Activated CD4-positive, alpha-beta T cell treated with anti-CD3 and anti-CD28 coated beads for 36 hours (primary cell): ENCODE measurements at regions not wholly inside any gene's neighbourhood (a gene's known extent, or its start where the extent isn't known, plus 50 kb on each side); places are given as distances from the start of the nearest gene placed in this dataset.
"Not testable (repeated sequence)": the region's sequence is repeated elsewhere in the genome, so short reads cannot be mapped to it uniquely, and the experiment has no call there.

Experiments
- ATAC-seq: fragments of 200-7000 bp; cut with Tn5 transposase; one replicate; pipeline ENCODE4 v1.10.0; 2021; ENCODE audit warnings: mild to moderate bottlenecking, moderate library complexity
- CTCF ChIA-PET: fragments of 350-600 bp; sonication (Branson Sonifier 250); formaldehyde crosslinking; loops from one replicate; lab custom pipeline; 2021; ENCODE audit warnings: antibody characterized with exemption; lab: Charles Lee
- POLR2A ChIA-PET: fragments of 350-600 bp; sonication (Branson Sonifier 250); formaldehyde crosslinking; loops from one replicate; lab custom pipeline; 2021; ENCODE audit warnings: antibody characterized with exemption, inconsistent platforms; lab: Charles Lee
- DNase-seq: peaks from one replicate; pipeline ENCODE4 v3.0.0-alpha.2; 2020
- H3K27ac Mint-ChIP-seq: one replicate; pipeline ENCODE4 v1.8.0; 2021; ENCODE audit warnings: mixed read lengths
- H3K27me3 Mint-ChIP-seq: one replicate; pipeline ENCODE4 v1.8.0; 2021; ENCODE audit warnings: mixed read lengths
- H3K36me3 Mint-ChIP-seq: one replicate; pipeline ENCODE4 v1.8.0; 2021; ENCODE audit warnings: low read depth, mixed read lengths
- H3K4me1 Mint-ChIP-seq: one replicate; pipeline ENCODE4 v1.8.0; 2021; ENCODE audit warnings: mixed read lengths
- H3K4me3 Mint-ChIP-seq: one replicate; pipeline ENCODE4 v1.8.0; 2021; ENCODE audit warnings: mild to moderate bottlenecking, moderate library complexity, mixed read lengths
- H3K9me3 Mint-ChIP-seq: one replicate; pipeline ENCODE4 v1.8.0; 2021; ENCODE audit warnings: low read depth, mixed read lengths
- intact Hi-C, 2 experiments: fragments of 100-400 bp; cut with DNase I in 1 of 2; cut with micrococcal nuclease in 1 of 2; formaldehyde crosslinking; loops; one replicate each; pipeline versions ENCODE4 v1.14.2 to v1.15.1; 2022 to 2024; cut with DNase I, micrococcal nuclease

GRCh38 chr18:60082282-60082681 is 182.5 kb downstream of the PMAIP1 start:
- intact Hi-C loops: no loop called here
- no peaks in the 10 kb centered on the region for H3K9me3 Mint-ChIP-seq
- H3K4me3 Mint-ChIP-seq: no peak overlapping the region
- no peaks in the 10 kb centered on the region for H3K36me3 Mint-ChIP-seq
- no peaks in the 10 kb centered on the region for H3K27me3 Mint-ChIP-seq
- no peak for DNase-seq
- ATAC-seq: no peak
- H3K27ac Mint-ChIP-seq: no peak overlapping the region
- ChIA-PET CTCF (no interaction called here), POLR2A (no interaction called here)
- H3K4me1 Mint-ChIP-seq: no peaks in the 10 kb centered on the region

GRCh38 chr18:60075477-60075876 is 175.7 kb downstream of the PMAIP1 start:
- H3K4me1 Mint-ChIP-seq: no peaks in the 10 kb centered on the region
- H3K27me3 Mint-ChIP-seq: no peaks in the 10 kb centered on the region
- H3K9me3 Mint-ChIP-seq: peaks cover 4% of the 10 kb centered on the region
- intact Hi-C loops: no loop called here
- DNase-seq (no peak), ATAC-seq (no peak)
- POLR2A ChIA-PET: no interaction called here
- H3K36me3 Mint-ChIP-seq: no peaks in the 10 kb centered on the region
- no peak overlapping the region for H3K27ac Mint-ChIP-seq
- H3K4me3 Mint-ChIP-seq: no peak overlapping the region
- CTCF ChIA-PET: interaction anchor here (0.5 to 0.8 kb wide), 2 partner anchors 13 to 544 kb away, joined by 3 read pairs; no protein-coding TSS in a partner anchor

GRCh38 chr18:60070631-60071030 is 170.8 kb downstream of the PMAIP1 start:
- Mint-ChIP-seq H3K27ac (no peak overlapping the region), H3K9me3 (no peaks in the 10 kb centered on the region), H3K4me1 (no peaks in the 10 kb centered on the region), H3K27me3 (no peaks in the 10 kb centered on the region), H3K4me3 (no peak overlapping the region), H3K36me3 (no peaks in the 10 kb centered on the region)
- ATAC-seq: no peak
- ChIA-PET CTCF (no interaction called here), POLR2A (no interaction called here)
- DNase-seq: no peak
- intact Hi-C loops: no loop called here

GRCh38 chr18:60069145-60069544 is 169.3 kb downstream of the PMAIP1 start:
- ATAC-seq (no peak), DNase-seq (no peak)
- Mint-ChIP-seq H3K27me3 (peaks cover 2% of the 10 kb centered on the region), H3K9me3 (no peaks in the 10 kb centered on the region), H3K36me3 (no peaks in the 10 kb centered on the region), H3K27ac (no peak overlapping the region), H3K4me3 (no peak overlapping the region), H3K4me1 (no peaks in the 10 kb centered on the region)
- CTCF ChIA-PET: no interaction called here
- intact Hi-C loops: no loop called here
- POLR2A ChIA-PET: no interaction called here

GRCh38 chr18:60067426-60068210 is 167.8 kb downstream of the PMAIP1 start:
- CTCF ChIA-PET: interaction anchor here (0.6 to 0.7 kb wide), 2 partner anchors 83 to 231 kb away, joined by 3 to 5 read pairs; no protein-coding TSS in a partner anchor
- no peak overlapping the region for H3K27ac Mint-ChIP-seq
- H3K36me3 Mint-ChIP-seq: no peaks in the 10 kb centered on the region
- POLR2A ChIA-PET: no interaction called here
- intact Hi-C loops: no loop called here
- H3K27me3 Mint-ChIP-seq: peaks cover 2% of the 10 kb centered on the region
- no peak overlapping the region for H3K4me3 Mint-ChIP-seq
- ATAC-seq (no peak), DNase-seq (no peak)
- H3K9me3 Mint-ChIP-seq: no peaks in the 10 kb centered on the region
- no peaks in the 10 kb centered on the region for H3K4me1 Mint-ChIP-seq

- DNase-seq (no peak), ATAC-seq (no peak)
- H3K4me3 Mint-ChIP-seq: no peak overlapping the region
- intact Hi-C loops: no loop called here
- no peaks in the 10 kb centered on the region for H3K36me3 Mint-ChIP-seq
- no peaks in the 10 kb centered on the region for H3K9me3 Mint-ChIP-seq
- ChIA-PET CTCF (no interaction called here), POLR2A (no interaction called here)
- H3K27me3 Mint-ChIP-seq: peaks cover 6% of the 10 kb centered on the region
- no peaks in the 10 kb centered on the region for H3K4me1 Mint-ChIP-seq
- no peak overlapping the region for H3K27ac Mint-ChIP-seq
Measured at GRCh38 chr18:60066219-60066975, 166.6 kb downstream of the PMAIP1 start.

- DNase-seq (no peak), ATAC-seq (no peak)
- ChIA-PET CTCF (no interaction called here), POLR2A (no interaction called here)
- no peak overlapping the region for H3K27ac Mint-ChIP-seq
- intact Hi-C loops: no loop called here
- H3K4me1 Mint-ChIP-seq: no peaks in the 10 kb centered on the region
- H3K4me3 Mint-ChIP-seq: no peak overlapping the region
- H3K27me3 Mint-ChIP-seq: peaks cover 6% of the 10 kb centered on the region
- H3K9me3 Mint-ChIP-seq: no peaks in the 10 kb centered on the region
- no peaks in the 10 kb centered on the region for H3K36me3 Mint-ChIP-seq
Measured at GRCh38 chr18:60064271-60064670, 164.5 kb downstream of the PMAIP1 start.

GRCh38 chr18:60062831-60063230 is 163.0 kb downstream of the PMAIP1 start:
- H3K9me3 Mint-ChIP-seq, H3K27ac Mint-ChIP-seq, POLR2A ChIA-PET, ATAC-seq, DNase-seq, H3K4me3 Mint-ChIP-seq, H3K36me3 Mint-ChIP-seq, H3K4me1 Mint-ChIP-seq, intact Hi-C loops, CTCF ChIA-PET, H3K27me3 Mint-ChIP-seq: not testable (repeated sequence)

GRCh38 chr18:60062396-60062795 is 162.6 kb downstream of the PMAIP1 start:
- Mint-ChIP-seq H3K36me3 (no peaks in the 10 kb centered on the region), H3K9me3 (peaks cover 3% of the 10 kb centered on the region), H3K27ac (no peak overlapping the region), H3K4me3 (no peak overlapping the region), H3K27me3 (peaks cover 6% of the 10 kb centered on the region), H3K4me1 (no peaks in the 10 kb centered on the region)
- DNase-seq (no peak), ATAC-seq (no peak)
- intact Hi-C loops: no loop called here
- ChIA-PET POLR2A (no interaction called here), CTCF (interaction anchor here (0.7 kb wide), 1 partner anchor 1627 kb away, joined by 3 read pairs; no protein-coding TSS in a partner anchor)

GRCh38 chr18:60060578-60060977 is 160.8 kb downstream of the PMAIP1 start:
- H3K27ac Mint-ChIP-seq: no peak overlapping the region
- H3K4me3 Mint-ChIP-seq: no peak overlapping the region
- no peaks in the 10 kb centered on the region for H3K36me3 Mint-ChIP-seq
- POLR2A ChIA-PET: no interaction called here
- DNase-seq (no peak), ATAC-seq (no peak)
- H3K27me3 Mint-ChIP-seq: peaks cover 6% of the 10 kb centered on the region
- no peaks in the 10 kb centered on the region for H3K4me1 Mint-ChIP-seq
- H3K9me3 Mint-ChIP-seq: peaks cover 3% of the 10 kb centered on the region
- CTCF ChIA-PET: no interaction called here
- intact Hi-C loops: no loop called here

GRCh38 chr18:60060026-60060425 is 160.2 kb downstream of the PMAIP1 start:
- H3K4me3 Mint-ChIP-seq: no peak overlapping the region
- H3K9me3 Mint-ChIP-seq: peaks cover 3% of the 10 kb centered on the region
- CTCF ChIA-PET: no interaction called here
- H3K27me3 Mint-ChIP-seq: peaks cover 6% of the 10 kb centered on the region
- intact Hi-C loops: no loop called here
- ATAC-seq: no peak
- H3K27ac Mint-ChIP-seq: no peak overlapping the region
- POLR2A ChIA-PET: no interaction called here
- DNase-seq: no peak
- no peaks in the 10 kb centered on the region for H3K36me3 Mint-ChIP-seq
- no peaks in the 10 kb centered on the region for H3K4me1 Mint-ChIP-seq

GRCh38 chr18:60059216-60059615 is 159.4 kb downstream of the PMAIP1 start:
- no peak for ATAC-seq
- POLR2A ChIA-PET: no interaction called here
- peaks cover 3% of the 10 kb centered on the region for H3K9me3 Mint-ChIP-seq

More at GRCh38 chr18:60059216-60059615, 159.4 kb downstream of the PMAIP1 start:
- Mint-ChIP-seq H3K4me3 (no peak overlapping the region), H3K27me3 (peaks cover 5% of the 10 kb centered on the region), H3K36me3 (no peaks in the 10 kb centered on the region), H3K4me1 (no peaks in the 10 kb centered on the region), H3K27ac (no peak overlapping the region)
- no peak for DNase-seq
- CTCF ChIA-PET: no interaction called here
- intact Hi-C loops: no loop called here
